OCI-LY3 (cell line): ENCODE measurements at regions not wholly inside any gene's neighbourhood (a gene's known extent, or its start where the extent isn't known, plus 50 kb on each side); places are given as distances from the start of the nearest gene placed in this dataset.

Experiments
- CTCF ChIP-seq: fragments of 200-600, 300-600 bp; sonication (generic); IDR thresholded peaks from 2 replicates; pipeline ENCODE4 v1.5.1; 2014; ENCODE audit warnings: antibody characterized with exemption, low read length, low read depth
- EZH2phosphoT487 ChIP-seq: fragments of 200-600 bp; shearing (Covaris generic); IDR thresholded peaks from 2 replicates; pipeline ENCODE4 v1.6.1; 2018; ENCODE audit warnings: antibody characterized with exemption, mixed run types, low read depth

GRCh38 chr1:116252271-116252670 is 120.8 kb upstream of the ATP1A1 start:
- TF ChIP-seq CTCF (no peak), EZH2phosphoT487 (no peak)
